ENCODE measurements at regions not wholly inside any gene's neighbourhood (a gene's known extent, or its start where the extent isn't known, plus 50 kb on each side); places are given as distances from the start of the nearest gene placed in this dataset.

- H3K27me3 ChIP-seq (replicated peaks in 1 of 4; ENCODE audit: control insufficient read depth in 3 of 4, extremely low read depth in 1 of 4, insufficient read depth in 3 of 4, low read length in 3 of 4) = no peaks in the 10 kb centered on the region
- no peak overlapping the region for H2BK15ac ChIP-seq (ENCODE audit: low read length)
- FAIRE-seq (no peak), DNase-seq (ENCODE audit: low read depth in 1 of 2, low spot score in 2 of 2) (no peak)
- no peak overlapping the region for H4K5ac ChIP-seq (ENCODE audit: insufficient read length, low read depth, low read length)
- ChIA-PET CTCF (ENCODE audit: partially characterized antibody) (no interaction called here), POLR2A (ENCODE audit: partially characterized antibody) (no interaction called here)
- no peaks in the 10 kb centered on the region for H3K4me1 ChIP-seq (replicated peaks in 1 of 4; ENCODE audit: control insufficient read depth in 3 of 4, insufficient read depth in 4 of 4, low read length in 3 of 4)
- H3K9ac ChIP-seq (replicated peaks in 1 of 4; ENCODE audit: extremely low read depth in 1 of 4, low read depth in 3 of 4, low read length in 3 of 4) = no peak overlapping the region
- no peaks in the 10 kb centered on the region for H4K20me1 ChIP-seq (replicated peaks in 1 of 2; ENCODE audit: control insufficient read depth in 1 of 2, insufficient read depth in 2 of 2, low read length in 2 of 2)
- no peak overlapping the region for H3K14ac ChIP-seq (ENCODE audit: insufficient read length)
- no peak overlapping the region for H2BK20ac ChIP-seq (ENCODE audit: low read length)
- H3K4me3 ChIP-seq (ENCODE audit: extremely low read depth in 1 of 4, insufficient read depth in 2 of 4, low read depth in 3 of 4, low read length in 4 of 4) = no peak overlapping the region
- no peak overlapping the region for H2AK5ac ChIP-seq (ENCODE audit: low read depth, low read length)
- no peak overlapping the region for H3K23ac ChIP-seq (ENCODE audit: insufficient read length)
- no peak overlapping the region for H3K27ac ChIP-seq (ENCODE audit: low read depth, low read length)
- H3K79me1 ChIP-seq (ENCODE audit: low read depth, low read length) = no peaks in the 10 kb centered on the region
- no peak overlapping the region for H4K8ac ChIP-seq (ENCODE audit: extremely low read depth, insufficient read depth, low read length)
- H3K18ac ChIP-seq (ENCODE audit: extremely low read depth, low read length) = no peak overlapping the region
- no peaks in the 10 kb centered on the region for H3K23me2 ChIP-seq (ENCODE audit: low read depth, low read length)
- no peak overlapping the region for H2BK12ac ChIP-seq (ENCODE audit: low read depth, low read length)
- no peaks in the 10 kb centered on the region for H3K36me3 ChIP-seq (ENCODE audit: control insufficient read depth in 2 of 4, insufficient read depth in 4 of 4, low read length in 3 of 4)
- H3K9me3 ChIP-seq (ENCODE audit: insufficient read depth in 2 of 2, low read depth in 1 of 2, low read length in 1 of 2) = no peaks in the 10 kb centered on the region; a peak in 1 of 4 replicates
- H2BK5ac ChIP-seq (ENCODE audit: low read depth, low read length) = no peak overlapping the region
- H3K4ac ChIP-seq (replicated peaks; ENCODE audit: insufficient read length, low read depth, low read length) = no peak overlapping the region
- H2BK120ac ChIP-seq (replicated peaks; ENCODE audit: low read depth, low read length) = no peak overlapping the region
- H4K91ac ChIP-seq (replicated peaks; ENCODE audit: insufficient read length, low read length) = no peak overlapping the region
- H2AFZ ChIP-seq (ENCODE audit: low read length) = no peak overlapping the region
- H3K56ac ChIP-seq (replicated peaks; ENCODE audit: insufficient read length, low read depth, low read length) = no peak overlapping the region
- H3K79me2 ChIP-seq (ENCODE audit: control insufficient read depth in 1 of 2, insufficient read depth in 2 of 2, low read length in 2 of 2) = no peaks in the 10 kb centered on the region
- H3K4me2 ChIP-seq (ENCODE audit: insufficient read depth in 1 of 2, low read depth in 2 of 2, low read length in 2 of 2) = no peak overlapping the region
- TF ChIP-seq TEAD4 (IDR thresholded peaks at IDR 0.05; ENCODE audit: low read depth, low read length) (no peak), RAD21 (IDR thresholded peaks at IDR 0.05 in 1 of 2, conservative IDR thresholded peaks at IDR 0.05 in 1 of 2; ENCODE audit: low read depth in 2 of 2, low read length in 2 of 2) (no peak), EGR1 (IDR thresholded peaks at IDR 0.05; ENCODE audit: borderline replicate concordance, low read depth, low read length) (no peak), POU5F1 (IDR thresholded peaks at IDR 0.05; ENCODE audit: low read depth, low read length) (no peak), KDM5A (IDR thresholded peaks at IDR 0.05; ENCODE audit: low read length) (no peak), JUN (IDR thresholded peaks at IDR 0.05; ENCODE audit: low read depth, low read length) (no peak), TBP (IDR thresholded peaks at IDR 0.05; ENCODE audit: low read depth, low read length) (no peak), SP4 (IDR thresholded peaks at IDR 0.05; ENCODE audit: low read length) (no peak), ASH2L (IDR thresholded peaks at IDR 0.05; ENCODE audit: low read length) (no peak), BACH1 (IDR thresholded peaks at IDR 0.05; ENCODE audit: low read length) (no peak), CHD2 (IDR thresholded peaks at IDR 0.05; ENCODE audit: low read length) (no peak), FOSL1 (IDR thresholded peaks at IDR 0.05; ENCODE audit: insufficient read depth, low read depth, low read length) (no peak), TAF1 (IDR thresholded peaks at IDR 0.05; ENCODE audit: low read depth, low read length) (no peak), NANOG (IDR thresholded peaks at IDR 0.05; ENCODE audit: insufficient read depth, low read depth, low read length, poor library complexity, severe bottlenecking) (no peak), RXRA (IDR thresholded peaks at IDR 0.05; ENCODE audit: insufficient read depth, low read depth, low read length) (no peak), KDM1A (IDR thresholded peaks at IDR 0.05; ENCODE audit: borderline replicate concordance, low read length) (no peak), CBX5 (IDR thresholded peaks at IDR 0.05; ENCODE audit: low read depth, low read length) (no peak), MAX (IDR thresholded peaks at IDR 0.05) (no peak)
Observed at GRCh38 chr5:90214991-90215390, 194.6 kb downstream of the CETN3 start.
